Activated T-helper 9 cell treated with anti-CD3 and anti-CD28 coated beads, Interleukin-2, amount 50 U/mL, for 16 hours (primary cell): ENCODE measurements at regions not wholly inside any gene's neighbourhood (a gene's known extent, or its start where the extent isn't known, plus 50 kb on each side); places are given as distances from the start of the nearest gene placed in this dataset.

ENCODE experiments used
- DNase-seq: peaks from one replicate; pipeline ENCODE4 v3.0.0-alpha.2; 2020; ENCODE audit warnings: low read depth

- DNase-seq = no peak
Observed at GRCh38 chr16:86806181-86806837, 228.0 kb downstream of the FOXL1 start.

- DNase-seq = no peak
Observed at GRCh38 chr16:86806838-86807351, 228.5 kb downstream of the FOXL1 start.

GRCh38 chr16:86808863-86809444 is 230.6 kb downstream of the FOXL1 start:
- DNase-seq = no peak

GRCh38 chr16:86809458-86809955 is 231.2 kb downstream of the FOXL1 start:
- DNase-seq = no peak

- DNase-seq = no peak
Observed at GRCh38 chr16:86810062-86810461, 231.7 kb downstream of the FOXL1 start.

GRCh38 chr16:86812363-86812970 is 234.1 kb downstream of the FOXL1 start:
- no peak for DNase-seq

- no peak for DNase-seq
Observed at GRCh38 chr16:86814256-86814655, 235.9 kb downstream of the FOXL1 start.

- DNase-seq = no peak
Observed at GRCh38 chr16:86816930-86817625, 238.7 kb downstream of the FOXL1 start.

GRCh38 chr16:86818671-86819532 is 240.6 kb downstream of the FOXL1 start:
- no peak for DNase-seq

GRCh38 chr16:86819533-86819892 is 241.2 kb downstream of the FOXL1 start:
- no peak for DNase-seq

GRCh38 chr16:86821895-86822294 is 243.5 kb downstream of the FOXL1 start:
- DNase-seq = no peak

GRCh38 chr16:86823125-86823524 is 244.8 kb downstream of the FOXL1 start:
- no peak for DNase-seq

GRCh38 chr16:86823888-86824671 is 245.7 kb downstream of the FOXL1 start:
- no peak for DNase-seq

GRCh38 chr16:86824751-86825296 is 246.5 kb downstream of the FOXL1 start:
- no peak for DNase-seq

GRCh38 chr16:86825631-86826030 is 247.3 kb downstream of the FOXL1 start:
- no peak for DNase-seq

- DNase-seq = no peak
Observed at GRCh38 chr16:86826941-86827340, 248.6 kb downstream of the FOXL1 start.

GRCh38 chr16:86827521-86827920 is 249.2 kb downstream of the FOXL1 start:
- no peak for DNase-seq

GRCh38 chr16:86828202-86828601 is 249.9 kb downstream of the FOXL1 start:
- no peak for DNase-seq

- DNase-seq = no peak
Observed at GRCh38 chr16:86828653-86829052, 250.3 kb downstream of the FOXL1 start.

GRCh38 chr16:86831366-86831765 is 253.0 kb downstream of the FOXL1 start:
- DNase-seq = no peak

GRCh38 chr16:86833136-86833535 is 254.8 kb downstream of the FOXL1 start:
- no peak for DNase-seq
